ENCODE measurements at regions not wholly inside any gene's neighbourhood (a gene's known extent, or its start where the extent isn't known, plus 50 kb on each side); places are given as distances from the start of the nearest gene placed in this dataset.

GRCh38 chr10:124249196-124249595, 155.8 kb upstream of the CHST15 start:
- Histone ChIP-seq H3K9me3 (ENCODE audit: control insufficient read depth, low read depth, low read length) (no peaks in the 10 kb centered on the region), H3K9ac (ENCODE audit: extremely low read depth, insufficient read length, low read length) (no peak overlapping the region), H2AK5ac (ENCODE audit: insufficient read length, low read length) (no peak overlapping the region), H2BK15ac (ENCODE audit: low read depth, low read length) (no peak overlapping the region), H3K14ac (ENCODE audit: insufficient read depth, low read length) (no peak overlapping the region; the same call in 1 of the 2 replicates), H3K79me2 (ENCODE audit: insufficient read depth, low read length) (no peaks in the 10 kb centered on the region; the same call in 1 of the 2 replicates), H2BK12ac (ENCODE audit: insufficient read length, low read depth, low read length) (no peak overlapping the region), H2BK120ac (ENCODE audit: low read depth, low read length, poor library complexity, severe bottlenecking) (no peak overlapping the region), H2BK20ac (ENCODE audit: low read depth, low read length, poor library complexity, severe bottlenecking) (no peak overlapping the region), H3K79me1 (ENCODE audit: insufficient read depth, low read depth, low read length, poor library complexity, severe bottlenecking) (no peaks in the 10 kb centered on the region), H3K4me2 (ENCODE audit: insufficient read depth, insufficient read length, low read length) (no peak overlapping the region), H3K23me2 (ENCODE audit: insufficient read length, low read depth, low read length, poor library complexity, severe bottlenecking) (no peaks in the 10 kb centered on the region), H4K20me1 (ENCODE audit: control insufficient read depth, insufficient read depth, insufficient read length) (no peaks in the 10 kb centered on the region), H3K56ac (ENCODE audit: insufficient read length, low read depth, low read length) (no peak overlapping the region), H2AFZ (ENCODE audit: low read length) (no peak overlapping the region), H3K4me1 (ENCODE audit: insufficient read depth, low read length) (no peaks in the 10 kb centered on the region), H3K27ac (ENCODE audit: insufficient read length, low read depth, low read length) (no peak overlapping the region), H2BK5ac (ENCODE audit: insufficient read length, low read length) (no peak overlapping the region), H3K23ac (ENCODE audit: insufficient read length, low read depth, low read length) (no peak overlapping the region), H3K18ac (ENCODE audit: insufficient read length, low read depth, low read length) (no peak overlapping the region), H3K27me3 (ENCODE audit: insufficient read depth, low read length) (no peaks in the 10 kb centered on the region), H3K4ac (ENCODE audit: low read depth, low read length) (no peak overlapping the region), H3T11ph (ENCODE audit: low read length) (no peak overlapping the region), H4K5ac (ENCODE audit: insufficient read length, low read depth, low read length) (no peak overlapping the region), H4K8ac (replicated peaks; ENCODE audit: insufficient read length, low read depth, low read length) (no peak overlapping the region), H4K91ac (ENCODE audit: insufficient read length, low read depth, low read length) (no peak overlapping the region)
- no peak for TF ChIP-seq CTCF (conservative IDR thresholded peaks at IDR 0.05)
- WGBS (ENCODE audit: extremely low coverage, insufficient read length, low lambda C conversion rate), result no CpG with 5 or more reads among the region's 6 CpGs
- H3K4me1 Mint-ChIP-seq, result peaks cover 2 to 7% of the 10 kb centered on the region in 2 experiments; a peak in 1 of 4 replicates
- no peak overlapping the region for H3K4me3 Mint-ChIP-seq
- no peaks in the 10 kb centered on the region for H3K9me3 Mint-ChIP-seq
- peaks cover 4% of the 10 kb centered on the region for H3K27me3 Mint-ChIP-seq (ENCODE audit: low read depth)
- DNase-seq, result no peak
- no peak overlapping the region for H3K27ac Mint-ChIP-seq
- H3K36me3 Mint-ChIP-seq (ENCODE audit: insufficient read depth in 1 of 3, low read depth in 3 of 3), result no peaks in the 10 kb centered on the region
